ENCODE measurements at regions not wholly inside any gene's neighbourhood (a gene's known extent, or its start where the extent isn't known, plus 50 kb on each side); places are given as distances from the start of the nearest gene placed in this dataset.

DNA sequence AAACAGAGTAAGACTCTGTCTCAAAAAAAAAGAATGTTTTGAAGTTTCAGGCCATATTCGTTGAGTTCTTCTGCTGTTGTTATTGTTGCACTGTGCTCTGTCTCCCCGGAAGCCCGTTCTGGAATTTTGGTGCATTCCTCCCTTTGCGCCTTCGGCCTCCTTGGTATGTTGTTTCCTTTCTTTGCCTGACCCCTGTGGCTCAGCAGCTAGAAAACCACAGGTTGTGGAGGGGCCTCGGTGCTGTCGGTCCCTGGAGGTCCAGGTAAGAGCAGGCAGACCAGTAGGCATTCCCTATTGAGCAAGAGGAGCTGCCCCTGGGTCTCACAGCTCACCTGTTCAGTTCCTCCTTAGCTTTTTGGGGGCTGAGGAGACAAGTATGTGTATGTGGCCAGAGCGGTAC, 51.0 kb upstream of the DLG1 start:
- TF ChIP-seq, protein P1, sequence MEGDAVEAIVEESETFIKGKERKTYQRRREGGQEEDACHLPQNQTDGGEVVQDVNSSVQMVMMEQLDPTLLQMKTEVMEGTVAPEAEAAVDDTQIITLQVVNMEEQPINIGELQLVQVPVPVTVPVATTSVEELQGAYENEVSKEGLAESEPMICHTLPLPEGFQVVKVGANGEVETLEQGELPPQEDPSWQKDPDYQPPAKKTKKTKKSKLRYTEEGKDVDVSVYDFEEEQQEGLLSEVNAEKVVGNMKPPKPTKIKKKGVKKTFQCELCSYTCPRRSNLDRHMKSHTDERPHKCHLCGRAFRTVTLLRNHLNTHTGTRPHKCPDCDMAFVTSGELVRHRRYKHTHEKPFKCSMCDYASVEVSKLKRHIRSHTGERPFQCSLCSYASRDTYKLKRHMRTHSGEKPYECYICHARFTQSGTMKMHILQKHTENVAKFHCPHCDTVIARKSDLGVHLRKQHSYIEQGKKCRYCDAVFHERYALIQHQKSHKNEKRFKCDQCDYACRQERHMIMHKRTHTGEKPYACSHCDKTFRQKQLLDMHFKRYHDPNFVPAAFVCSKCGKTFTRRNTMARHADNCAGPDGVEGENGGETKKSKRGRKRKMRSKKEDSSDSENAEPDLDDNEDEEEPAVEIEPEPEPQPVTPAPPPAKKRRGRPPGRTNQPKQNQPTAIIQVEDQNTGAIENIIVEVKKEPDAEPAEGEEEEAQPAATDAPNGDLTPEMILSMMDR (IDR thresholded peaks at IDR 0.05; ENCODE audit: borderline replicate concordance, extremely low read depth, low read length, poor library complexity, severe bottlenecking), result no peak
- TF ChIP-seq EZH2 (IDR thresholded peaks at IDR 0.05; ENCODE audit: borderline replicate concordance, low read depth, low read length, severe bottlenecking), result no peak

All from DND-41 (cell line).